ENCODE measurements at regions not wholly inside any gene's neighbourhood (a gene's known extent, or its start where the extent isn't known, plus 50 kb on each side); places are given as distances from the start of the nearest gene placed in this dataset.

GRCh38 chr14:97248973-97249372, 451.8 kb downstream of the VRK1 start:
- Histone ChIP-seq H3K9ac (ENCODE audit: extremely low read depth, low read length, poor library complexity, severe bottlenecking) (no peak overlapping the region), H3K4me3 (ENCODE audit: low read length) (no peak overlapping the region), H3K27ac (ENCODE audit: low read depth, low read length) (no peak overlapping the region), H3K27me3 (ENCODE audit: control insufficient read depth, insufficient read depth, low read length, poor library complexity, severe bottlenecking) (no peaks in the 10 kb centered on the region), H3K4me1 (ENCODE audit: control insufficient read depth, insufficient read depth, low read length) (no peaks in the 10 kb centered on the region), H3K36me3 (ENCODE audit: control insufficient read depth, insufficient read depth, low read length) (no peaks in the 10 kb centered on the region), H3K9me3 (ENCODE audit: control insufficient read depth, low read length) (no peaks in the 10 kb centered on the region)
- Mint-ChIP-seq H3K4me3 (no peak overlapping the region), H3K27me3 (ENCODE audit: insufficient read depth) (no peaks in the 10 kb centered on the region), H3K36me3 (ENCODE audit: low read depth) (no peaks in the 10 kb centered on the region), H3K4me1 (no peaks in the 10 kb centered on the region), H3K9me3 (no peaks in the 10 kb centered on the region), H3K27ac (no peak overlapping the region)
- TF ChIP-seq CTCF (conservative IDR thresholded peaks at IDR 0.05): no peak
- no peak for DNase-seq
- 91 to 92% methylated on average over 5 of the region's 5 CpGs for WGBS, 2 experiments (ENCODE audit: insufficient coverage in 1 of 2, insufficient read length in 1 of 2)

GRCh38 chr14:97250931-97251330, 453.7 kb downstream of the VRK1 start:
- TF ChIP-seq CTCF (conservative IDR thresholded peaks at IDR 0.05): no peak
- DNase-seq: no peak
- Histone ChIP-seq H3K27ac (ENCODE audit: low read depth, low read length) (no peak overlapping the region), H3K4me3 (ENCODE audit: low read length) (no peak overlapping the region), H3K27me3 (ENCODE audit: control insufficient read depth, insufficient read depth, low read length, poor library complexity, severe bottlenecking) (no peaks in the 10 kb centered on the region), H3K4me1 (ENCODE audit: control insufficient read depth, insufficient read depth, low read length) (no peaks in the 10 kb centered on the region), H3K36me3 (ENCODE audit: control insufficient read depth, insufficient read depth, low read length) (no peaks in the 10 kb centered on the region), H3K9ac (ENCODE audit: extremely low read depth, low read length, poor library complexity, severe bottlenecking) (no peak overlapping the region), H3K9me3 (ENCODE audit: control insufficient read depth, low read length) (no peaks in the 10 kb centered on the region)
- Mint-ChIP-seq H3K36me3 (ENCODE audit: low read depth) (no peaks in the 10 kb centered on the region), H3K4me3 (no peak overlapping the region), H3K4me1 (no peaks in the 10 kb centered on the region), H3K27me3 (ENCODE audit: insufficient read depth) (no peaks in the 10 kb centered on the region), H3K27ac (no peak overlapping the region), H3K9me3 (no peaks in the 10 kb centered on the region)
- 60 to 96% methylated on average over 1 to 4 of the region's 5 CpGs for WGBS, 2 experiments (ENCODE audit: insufficient coverage in 1 of 2, insufficient read length in 1 of 2)

GRCh38 chr14:97251491-97252155, 454.4 kb downstream of the VRK1 start:
- TF ChIP-seq CTCF (conservative IDR thresholded peaks at IDR 0.05): peak; percentile 68
- no peak overlapping the region for H3K27ac ChIP-seq (ENCODE audit: low read depth, low read length)
- H3K4me1 ChIP-seq (ENCODE audit: control insufficient read depth, insufficient read depth, low read length): no peaks in the 10 kb centered on the region
- Mint-ChIP-seq H3K9me3 (no peaks in the 10 kb centered on the region), H3K4me3 (no peak overlapping the region), H3K36me3 (ENCODE audit: low read depth) (no peaks in the 10 kb centered on the region), H3K27ac (no peak overlapping the region), H3K27me3 (ENCODE audit: insufficient read depth) (no peaks in the 10 kb centered on the region), H3K4me1 (no peaks in the 10 kb centered on the region)
- no peak overlapping the region for H3K9ac ChIP-seq (ENCODE audit: extremely low read depth, low read length, poor library complexity, severe bottlenecking)
- H3K36me3 ChIP-seq (ENCODE audit: control insufficient read depth, insufficient read depth, low read length): no peaks in the 10 kb centered on the region
- 74 to 82% methylated on average over 8 to 9 of the region's 9 CpGs for WGBS, 2 experiments (ENCODE audit: insufficient coverage in 1 of 2, insufficient read length in 1 of 2)
- no peaks in the 10 kb centered on the region for H3K27me3 ChIP-seq (ENCODE audit: control insufficient read depth, insufficient read depth, low read length, poor library complexity, severe bottlenecking)
- no peak overlapping the region for H3K4me3 ChIP-seq (ENCODE audit: low read length)
- H3K9me3 ChIP-seq (ENCODE audit: control insufficient read depth, low read length): no peaks in the 10 kb centered on the region
- DNase-seq: peak; percentile 82

All from endodermal cell (in vitro differentiated cells).